Gastroesophageal sphincter (tissue), 3 donors: ENCODE measurements at regions not wholly inside any gene's neighbourhood (a gene's known extent, or its start where the extent isn't known, plus 50 kb on each side); places are given as distances from the start of the nearest gene placed in this dataset.

Source experiments
- EP300 ChIP-seq: sonication (generic); formaldehyde crosslinking; IDR thresholded peaks from one replicate; pipeline ENCODE4 v1.6.1; 2017; ENCODE audit warnings: antibody characterized with exemption, mild to moderate bottlenecking
- POLR2A ChIP-seq, 2 donors: fragments of 450-650 bp; IDR thresholded peaks; one replicate each; pipeline ENCODE4 v1.6.1; 2017; ENCODE audit warnings: antibody characterized with exemption in 2 of 2, mild to moderate bottlenecking in 2 of 2, moderate library complexity in 1 of 2
- POLR2AphosphoS5 ChIP-seq: sonication (generic); formaldehyde crosslinking; IDR thresholded peaks from one replicate; pipeline ENCODE4 v1.6.1; 2017; ENCODE audit warnings: antibody characterized with exemption
- TF ChIP-seq, protein P1 (sequence below), 4 experiments: fragments of 200-600 bp in 2 of 4; fragments of 450-650 bp in 2 of 4; sonication (generic) in 1 of 4; IDR thresholded peaks; one replicate each; pipeline ENCODE4 v1.5.1; 2017 to 2019; ENCODE audit warnings: antibody characterized with exemption in 4 of 4, mild to moderate bottlenecking in 2 of 4, moderate library complexity in 2 of 4

DNA sequence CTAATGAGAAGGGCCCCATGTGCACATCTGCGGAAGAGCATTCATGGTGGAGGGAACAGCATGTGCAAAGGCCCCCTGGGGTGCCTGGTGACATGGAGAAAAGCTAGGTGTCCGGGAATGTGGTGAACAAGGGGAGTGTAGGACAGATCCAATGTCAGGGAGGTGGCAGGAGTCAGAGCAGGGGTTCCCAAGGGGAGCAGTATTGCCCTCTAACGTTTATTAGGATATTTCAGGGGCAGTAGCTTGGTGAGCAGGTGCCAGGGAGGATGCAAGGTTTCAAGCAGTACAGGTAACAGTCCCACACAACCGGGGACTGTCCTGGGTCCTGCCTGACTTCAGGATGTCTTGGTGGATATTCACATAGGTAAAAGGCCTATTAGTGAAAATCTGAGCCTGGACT, 209.6 kb downstream of the EMX2 start:
- TF ChIP-seq POLR2A (IDR thresholded peaks at IDR 0.05) (no peak), POLR2AphosphoS5 (no peak), EP300 (no peak)
- TF ChIP-seq, protein P1, sequence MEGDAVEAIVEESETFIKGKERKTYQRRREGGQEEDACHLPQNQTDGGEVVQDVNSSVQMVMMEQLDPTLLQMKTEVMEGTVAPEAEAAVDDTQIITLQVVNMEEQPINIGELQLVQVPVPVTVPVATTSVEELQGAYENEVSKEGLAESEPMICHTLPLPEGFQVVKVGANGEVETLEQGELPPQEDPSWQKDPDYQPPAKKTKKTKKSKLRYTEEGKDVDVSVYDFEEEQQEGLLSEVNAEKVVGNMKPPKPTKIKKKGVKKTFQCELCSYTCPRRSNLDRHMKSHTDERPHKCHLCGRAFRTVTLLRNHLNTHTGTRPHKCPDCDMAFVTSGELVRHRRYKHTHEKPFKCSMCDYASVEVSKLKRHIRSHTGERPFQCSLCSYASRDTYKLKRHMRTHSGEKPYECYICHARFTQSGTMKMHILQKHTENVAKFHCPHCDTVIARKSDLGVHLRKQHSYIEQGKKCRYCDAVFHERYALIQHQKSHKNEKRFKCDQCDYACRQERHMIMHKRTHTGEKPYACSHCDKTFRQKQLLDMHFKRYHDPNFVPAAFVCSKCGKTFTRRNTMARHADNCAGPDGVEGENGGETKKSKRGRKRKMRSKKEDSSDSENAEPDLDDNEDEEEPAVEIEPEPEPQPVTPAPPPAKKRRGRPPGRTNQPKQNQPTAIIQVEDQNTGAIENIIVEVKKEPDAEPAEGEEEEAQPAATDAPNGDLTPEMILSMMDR (IDR thresholded peaks at IDR 0.05): no peak
